ENCODE measurements at regions not wholly inside any gene's neighbourhood (a gene's known extent, or its start where the extent isn't known, plus 50 kb on each side); places are given as distances from the start of the nearest gene placed in this dataset.

DNA sequence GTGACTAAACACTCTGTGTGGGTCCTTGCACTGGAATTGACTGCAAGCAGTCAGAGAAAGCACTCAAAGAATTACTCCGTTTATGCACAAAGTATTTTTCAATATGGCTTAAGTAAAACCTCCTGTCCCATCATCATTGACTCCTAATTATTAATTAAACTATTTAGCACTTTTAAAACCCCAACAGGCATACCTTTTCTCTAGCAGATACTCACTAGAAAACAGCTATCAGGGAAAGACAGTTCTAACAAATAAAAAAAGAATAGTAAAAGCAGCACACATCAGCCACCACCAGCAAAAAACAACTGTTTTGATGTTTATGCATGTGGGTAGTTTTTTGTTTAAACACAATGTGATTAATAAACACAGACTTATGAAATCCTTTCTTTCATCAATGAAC is 66.2 kb upstream of the GYPA start:
- Histone ChIP-seq H4K8ac (replicated peaks; ENCODE audit: insufficient read length, low read depth, low read length) (no peak overlapping the region), H3K4me1 (ENCODE audit: insufficient read depth, low read length) (no peaks in the 10 kb centered on the region), H3K4ac (ENCODE audit: low read depth, low read length) (no peak overlapping the region), H2BK20ac (ENCODE audit: low read depth, low read length, poor library complexity, severe bottlenecking) (no peak overlapping the region), H3K79me2 (ENCODE audit: insufficient read depth, low read length) (no peaks in the 10 kb centered on the region), H2BK12ac (ENCODE audit: insufficient read length, low read depth, low read length) (no peak overlapping the region), H2BK5ac (ENCODE audit: insufficient read length, low read length) (no peak overlapping the region), H3K9ac (ENCODE audit: extremely low read depth, insufficient read length, low read length) (no peak overlapping the region), H3K27ac (ENCODE audit: insufficient read length, low read depth, low read length) (no peak overlapping the region), H3K18ac (ENCODE audit: insufficient read length, low read depth, low read length) (no peak overlapping the region), H3K9me3 (ENCODE audit: control insufficient read depth, low read depth, low read length) (no peaks in the 10 kb centered on the region), H4K91ac (ENCODE audit: insufficient read length, low read depth, low read length) (no peak overlapping the region), H3K4me2 (ENCODE audit: insufficient read depth, insufficient read length, low read length) (no peak overlapping the region), H4K20me1 (ENCODE audit: control insufficient read depth, insufficient read depth, insufficient read length) (no peaks in the 10 kb centered on the region), H2BK120ac (ENCODE audit: low read depth, low read length, poor library complexity, severe bottlenecking) (no peak overlapping the region), H3K27me3 (ENCODE audit: insufficient read depth, low read length) (no peaks in the 10 kb centered on the region), H3K23ac (ENCODE audit: insufficient read length, low read depth, low read length) (no peak overlapping the region), H3K23me2 (ENCODE audit: insufficient read length, low read depth, low read length, poor library complexity, severe bottlenecking) (no peaks in the 10 kb centered on the region), H3K14ac (ENCODE audit: insufficient read depth, low read length) (no peak overlapping the region), H3K79me1 (ENCODE audit: insufficient read depth, low read depth, low read length, poor library complexity, severe bottlenecking) (no peaks in the 10 kb centered on the region), H2AK5ac (ENCODE audit: insufficient read length, low read length) (no peak overlapping the region), H3T11ph (ENCODE audit: low read length) (no peak overlapping the region), H2AFZ (ENCODE audit: low read length) (no peak overlapping the region), H3K56ac (ENCODE audit: insufficient read length, low read depth, low read length) (no peak overlapping the region), H4K5ac (ENCODE audit: insufficient read length, low read depth, low read length) (no peak overlapping the region), H2BK15ac (ENCODE audit: low read depth, low read length) (no peak overlapping the region)
- Mint-ChIP-seq H3K4me1 (no peaks in the 10 kb centered on the region), H3K27ac (no peak overlapping the region), H3K4me3 (no peak overlapping the region), H3K27me3 (ENCODE audit: low read depth) (no peaks in the 10 kb centered on the region), H3K36me3 (ENCODE audit: insufficient read depth in 1 of 3, low read depth in 3 of 3) (no peaks in the 10 kb centered on the region), H3K9me3 (no peaks in the 10 kb centered on the region)
- WGBS (ENCODE audit: extremely low coverage, insufficient read length, low lambda C conversion rate), result no CpG with 5 or more reads among the region's 1 CpG
- no peak for DNase-seq
- TF ChIP-seq, protein P1, sequence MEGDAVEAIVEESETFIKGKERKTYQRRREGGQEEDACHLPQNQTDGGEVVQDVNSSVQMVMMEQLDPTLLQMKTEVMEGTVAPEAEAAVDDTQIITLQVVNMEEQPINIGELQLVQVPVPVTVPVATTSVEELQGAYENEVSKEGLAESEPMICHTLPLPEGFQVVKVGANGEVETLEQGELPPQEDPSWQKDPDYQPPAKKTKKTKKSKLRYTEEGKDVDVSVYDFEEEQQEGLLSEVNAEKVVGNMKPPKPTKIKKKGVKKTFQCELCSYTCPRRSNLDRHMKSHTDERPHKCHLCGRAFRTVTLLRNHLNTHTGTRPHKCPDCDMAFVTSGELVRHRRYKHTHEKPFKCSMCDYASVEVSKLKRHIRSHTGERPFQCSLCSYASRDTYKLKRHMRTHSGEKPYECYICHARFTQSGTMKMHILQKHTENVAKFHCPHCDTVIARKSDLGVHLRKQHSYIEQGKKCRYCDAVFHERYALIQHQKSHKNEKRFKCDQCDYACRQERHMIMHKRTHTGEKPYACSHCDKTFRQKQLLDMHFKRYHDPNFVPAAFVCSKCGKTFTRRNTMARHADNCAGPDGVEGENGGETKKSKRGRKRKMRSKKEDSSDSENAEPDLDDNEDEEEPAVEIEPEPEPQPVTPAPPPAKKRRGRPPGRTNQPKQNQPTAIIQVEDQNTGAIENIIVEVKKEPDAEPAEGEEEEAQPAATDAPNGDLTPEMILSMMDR (conservative IDR thresholded peaks at IDR 0.05), result no peak
